GM19395 (cell line): ENCODE measurements at regions not wholly inside any gene's neighbourhood (a gene's known extent, or its start where the extent isn't known, plus 50 kb on each side); places are given as distances from the start of the nearest gene placed in this dataset.
"Not testable (repeated sequence)": the region's sequence is repeated elsewhere in the genome, so short reads cannot be mapped to it uniquely, and the experiment has no call there.

Experiments
- ATAC-seq: cut with Tn5 transposase; IDR thresholded peaks from one replicate; pipeline ENCODE4 v1.9.1; 2021; ENCODE audit warnings: mild to moderate bottlenecking, moderate library complexity; ENCODE audit not compliant: unreplicated experiment

GRCh38 chr1:222077206-222077605 lies 335.3 kb upstream of the DUSP10 start:
- no peak for ATAC-seq

- ATAC-seq = no peak
Measured at GRCh38 chr1:222074317-222074716, 332.4 kb upstream of the DUSP10 start.

- ATAC-seq = no peak
Measured at GRCh38 chr1:222073307-222073995, 331.6 kb upstream of the DUSP10 start.

GRCh38 chr1:222071387-222071786 lies 329.5 kb upstream of the DUSP10 start:
- ATAC-seq = no peak

- ATAC-seq = no peak
Measured at GRCh38 chr1:222068937-222069336, 327.0 kb upstream of the DUSP10 start.

GRCh38 chr1:222068101-222068500 lies 326.2 kb upstream of the DUSP10 start:
- no peak for ATAC-seq

- no peak for ATAC-seq
Measured at GRCh38 chr1:222066539-222066938, 324.6 kb upstream of the DUSP10 start.

- no peak for ATAC-seq
Measured at GRCh38 chr1:222065234-222065633, 323.3 kb upstream of the DUSP10 start.

- ATAC-seq = no peak
Measured at GRCh38 chr1:222064388-222065211, 322.7 kb upstream of the DUSP10 start.

- ATAC-seq = no peak
Measured at GRCh38 chr1:222062640-222063039, 320.8 kb upstream of the DUSP10 start.

GRCh38 chr1:222061711-222062359 lies 319.9 kb upstream of the DUSP10 start:
- ATAC-seq = no peak

GRCh38 chr1:222060210-222060916 lies 318.5 kb upstream of the DUSP10 start:
- no peak for ATAC-seq

- no peak for ATAC-seq
Measured at GRCh38 chr1:222058249-222058648, 316.4 kb upstream of the DUSP10 start.

GRCh38 chr1:222057162-222057561 lies 315.3 kb upstream of the DUSP10 start:
- no peak for ATAC-seq

- ATAC-seq = no peak
Measured at GRCh38 chr1:222054416-222054815, 312.5 kb upstream of the DUSP10 start.

- ATAC-seq = no peak
Measured at GRCh38 chr1:222053790-222054294, 312.0 kb upstream of the DUSP10 start.

GRCh38 chr1:222051311-222051710 lies 309.4 kb upstream of the DUSP10 start:
- ATAC-seq = not testable (repeated sequence)

GRCh38 chr1:222049661-222050060 lies 307.8 kb upstream of the DUSP10 start:
- not testable (repeated sequence) for ATAC-seq

- no peak for ATAC-seq
Measured at GRCh38 chr1:222049176-222049575, 307.3 kb upstream of the DUSP10 start.

- peak; percentile 80 for ATAC-seq
Measured at GRCh38 chr1:222048094-222048595, 306.3 kb upstream of the DUSP10 start.

GRCh38 chr1:222047366-222047765 lies 305.5 kb upstream of the DUSP10 start:
- no peak for ATAC-seq
